ENCODE measurements at regions not wholly inside any gene's neighbourhood (a gene's known extent, or its start where the extent isn't known, plus 50 kb on each side); places are given as distances from the start of the nearest gene placed in this dataset.

GRCh38 chr1:232194424-232194823 is 435.5 kb downstream of the SIPA1L2 start:
- no peaks in the 10 kb centered on the region for H3K9me3 ChIP-seq (ENCODE audit: control insufficient read depth in 1 of 2, insufficient read depth in 1 of 2, low read length in 2 of 2)
- DNase-seq (no peak), ATAC-seq (ENCODE audit: poor library complexity) (no peak)
- ChIA-PET CTCF (no interaction called here), POLR2A (no interaction called here)
- H3K4me3 ChIP-seq (ENCODE audit: low read length) = no peak overlapping the region
- no peaks in the 10 kb centered on the region for H3K36me3 ChIP-seq (ENCODE audit: insufficient read depth, low read length)
- peaks cover 0 to 3% of the 10 kb centered on the region in 2 experiments for H3K27me3 ChIP-seq (ENCODE audit: control insufficient read depth in 1 of 2, insufficient read depth in 2 of 2, low read length in 2 of 2)
- intact Hi-C loops (cut with DNase I, micrococcal nuclease) = no loop called here
- H3K4me1 Mint-ChIP-seq (ENCODE audit: low read depth) = no peaks in the 10 kb centered on the region
- no peak overlapping the region for H3K27ac ChIP-seq (ENCODE audit: low read depth in 1 of 2, low read length in 2 of 2)
- no peaks in the 10 kb centered on the region for H3K4me1 ChIP-seq (ENCODE audit: insufficient read depth, low read length)
- no peak overlapping the region for H3K27ac Mint-ChIP-seq
- no peak for TF ChIP-seq CTCF (IDR thresholded peaks at IDR 0.05)
- H3K36me3 Mint-ChIP-seq (ENCODE audit: low read depth) = no peaks in the 10 kb centered on the region
- no peaks in the 10 kb centered on the region for H3K27me3 Mint-ChIP-seq
- peaks cover 5% of the 10 kb centered on the region for H3K9me3 Mint-ChIP-seq
- H3K4me3 Mint-ChIP-seq = no peak overlapping the region

GRCh38 chr1:232193451-232193783 is 436.5 kb downstream of the SIPA1L2 start:
- Histone ChIP-seq H3K4me1 (ENCODE audit: insufficient read depth, low read length) (no peaks in the 10 kb centered on the region), H3K27ac (ENCODE audit: low read depth in 1 of 2, low read length in 2 of 2) (no peak overlapping the region), H3K4me3 (ENCODE audit: low read length) (no peak overlapping the region), H3K27me3 (ENCODE audit: control insufficient read depth in 1 of 2, insufficient read depth in 2 of 2, low read length in 2 of 2) (peaks cover 0 to 3% of the 10 kb centered on the region in 2 experiments), H3K36me3 (ENCODE audit: insufficient read depth, low read length) (no peaks in the 10 kb centered on the region), H3K9me3 (ENCODE audit: control insufficient read depth in 1 of 2, insufficient read depth in 1 of 2, low read length in 2 of 2) (no peaks in the 10 kb centered on the region)
- CTCF ChIA-PET = no interaction called here
- intact Hi-C loops (cut with DNase I, micrococcal nuclease) = no loop called here
- Mint-ChIP-seq H3K9me3 (peaks cover 5% of the 10 kb centered on the region), H3K4me3 (no peak overlapping the region), H3K27ac (no peak overlapping the region), H3K27me3 (no peaks in the 10 kb centered on the region), H3K4me1 (ENCODE audit: low read depth) (no peaks in the 10 kb centered on the region), H3K36me3 (ENCODE audit: low read depth) (no peaks in the 10 kb centered on the region)
- no peak for DNase-seq
- no peak for ATAC-seq (ENCODE audit: poor library complexity)
- TF ChIP-seq CTCF (IDR thresholded peaks at IDR 0.05) = no peak
- POLR2A ChIA-PET = no interaction called here

GRCh38 chr1:232192781-232193450 is 437.0 kb downstream of the SIPA1L2 start:
- TF ChIP-seq CTCF (IDR thresholded peaks at IDR 0.05) = no peak
- no peaks in the 10 kb centered on the region for H3K4me1 ChIP-seq (ENCODE audit: insufficient read depth, low read length)
- no peak overlapping the region for H3K4me3 ChIP-seq (ENCODE audit: low read length)
- H3K27me3 ChIP-seq (ENCODE audit: control insufficient read depth in 1 of 2, insufficient read depth in 2 of 2, low read length in 2 of 2) = peaks cover 0 to 3% of the 10 kb centered on the region in 2 experiments
- Mint-ChIP-seq H3K4me1 (ENCODE audit: low read depth) (no peaks in the 10 kb centered on the region), H3K27ac (no peak overlapping the region), H3K36me3 (ENCODE audit: low read depth) (no peaks in the 10 kb centered on the region), H3K27me3 (no peaks in the 10 kb centered on the region), H3K9me3 (peaks cover 5% of the 10 kb centered on the region), H3K4me3 (no peak overlapping the region)
- ATAC-seq (ENCODE audit: poor library complexity) = no peak
- DNase-seq = no peak
- intact Hi-C loops (cut with DNase I, micrococcal nuclease) = no loop called here
- no peak overlapping the region for H3K27ac ChIP-seq (ENCODE audit: low read depth in 1 of 2, low read length in 2 of 2)
- CTCF ChIA-PET = no interaction called here
- no peaks in the 10 kb centered on the region for H3K9me3 ChIP-seq (ENCODE audit: control insufficient read depth in 1 of 2, insufficient read depth in 1 of 2, low read length in 2 of 2)
- POLR2A ChIA-PET = no interaction called here
- no peaks in the 10 kb centered on the region for H3K36me3 ChIP-seq (ENCODE audit: insufficient read depth, low read length)
